Upper lobe of left lung (tissue), 4 donors: ENCODE measurements at regions not wholly inside any gene's neighbourhood (a gene's known extent, or its start where the extent isn't known, plus 50 kb on each side); places are given as distances from the start of the nearest gene placed in this dataset.

ENCODE experiments used
- POLR2A ChIP-seq, 4 donors: fragments of 450-650 bp; IDR thresholded peaks; one replicate each; pipeline ENCODE4 v1.5.1; 2016 to 2017; ENCODE audit warnings: antibody characterized with exemption in 4 of 4, mild to moderate bottlenecking in 2 of 4
- POLR2AphosphoS5 ChIP-seq, 2 donors: sonication (generic); formaldehyde crosslinking; IDR thresholded peaks; one replicate each; pipeline ENCODE4 v1.5.1; 2017; ENCODE audit warnings: antibody characterized with exemption in 2 of 2
- TF ChIP-seq, protein P1 (sequence below), 6 experiments: fragments of 450-650 bp in 4 of 6; fragments of 200-600 bp in 2 of 6; sonication (generic) in 2 of 6; IDR thresholded peaks; one replicate each; pipeline ENCODE4 v1.5.1; 2016 to 2019; ENCODE audit warnings: antibody characterized with exemption in 6 of 6

GRCh38 chr6:163708466-163708865, 293.9 kb downstream of the QKI start:
- TF ChIP-seq, protein P1, sequence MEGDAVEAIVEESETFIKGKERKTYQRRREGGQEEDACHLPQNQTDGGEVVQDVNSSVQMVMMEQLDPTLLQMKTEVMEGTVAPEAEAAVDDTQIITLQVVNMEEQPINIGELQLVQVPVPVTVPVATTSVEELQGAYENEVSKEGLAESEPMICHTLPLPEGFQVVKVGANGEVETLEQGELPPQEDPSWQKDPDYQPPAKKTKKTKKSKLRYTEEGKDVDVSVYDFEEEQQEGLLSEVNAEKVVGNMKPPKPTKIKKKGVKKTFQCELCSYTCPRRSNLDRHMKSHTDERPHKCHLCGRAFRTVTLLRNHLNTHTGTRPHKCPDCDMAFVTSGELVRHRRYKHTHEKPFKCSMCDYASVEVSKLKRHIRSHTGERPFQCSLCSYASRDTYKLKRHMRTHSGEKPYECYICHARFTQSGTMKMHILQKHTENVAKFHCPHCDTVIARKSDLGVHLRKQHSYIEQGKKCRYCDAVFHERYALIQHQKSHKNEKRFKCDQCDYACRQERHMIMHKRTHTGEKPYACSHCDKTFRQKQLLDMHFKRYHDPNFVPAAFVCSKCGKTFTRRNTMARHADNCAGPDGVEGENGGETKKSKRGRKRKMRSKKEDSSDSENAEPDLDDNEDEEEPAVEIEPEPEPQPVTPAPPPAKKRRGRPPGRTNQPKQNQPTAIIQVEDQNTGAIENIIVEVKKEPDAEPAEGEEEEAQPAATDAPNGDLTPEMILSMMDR (IDR thresholded peaks at IDR 0.05) = no peak
- no peak for TF ChIP-seq POLR2AphosphoS5 (IDR thresholded peaks at IDR 0.05)
- no peak for TF ChIP-seq POLR2A (IDR thresholded peaks at IDR 0.05)
